ENCODE measurements at regions not wholly inside any gene's neighbourhood (a gene's known extent, or its start where the extent isn't known, plus 50 kb on each side); places are given as distances from the start of the nearest gene placed in this dataset.
A peak's percentile ranks its signal among the peaks of the same experiment; 100 is the strongest.

DNA sequence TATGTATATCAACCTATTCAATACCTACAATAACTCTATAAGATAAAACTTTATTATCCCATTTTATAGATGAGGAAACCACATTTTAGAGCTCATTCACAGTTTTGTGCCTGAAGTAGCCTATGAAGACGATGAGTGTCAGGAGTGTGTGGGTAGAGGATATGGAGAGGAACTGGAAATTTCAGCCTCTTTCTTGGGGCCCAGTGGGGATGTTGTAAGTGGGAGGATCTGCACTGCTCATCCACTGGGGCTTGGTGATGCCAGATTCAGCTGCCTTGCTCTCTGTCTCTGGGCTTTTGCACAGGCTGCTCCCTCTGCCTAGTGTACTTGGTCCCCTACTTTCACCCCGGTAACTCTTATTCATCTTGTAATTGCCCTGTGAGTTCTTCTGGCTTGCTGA is 194.7 kb downstream of the SREK1 start:
- intact Hi-C loops (cut with DNase I; ENCODE audit: low total_unique reads) = no loop called here
- peak in 1 of 2 donors; percentile 26 for DNase-seq (ENCODE audit: low spot score in 2 of 2)
- WGBS, 2 donors = 80 to 83% methylated on average over 2 of the region's 2 CpGs
- H3K4me3 ChIP-seq (ENCODE audit: low read depth, poor library complexity, severe bottlenecking) = no peak overlapping the region
- TF ChIP-seq, protein P1, sequence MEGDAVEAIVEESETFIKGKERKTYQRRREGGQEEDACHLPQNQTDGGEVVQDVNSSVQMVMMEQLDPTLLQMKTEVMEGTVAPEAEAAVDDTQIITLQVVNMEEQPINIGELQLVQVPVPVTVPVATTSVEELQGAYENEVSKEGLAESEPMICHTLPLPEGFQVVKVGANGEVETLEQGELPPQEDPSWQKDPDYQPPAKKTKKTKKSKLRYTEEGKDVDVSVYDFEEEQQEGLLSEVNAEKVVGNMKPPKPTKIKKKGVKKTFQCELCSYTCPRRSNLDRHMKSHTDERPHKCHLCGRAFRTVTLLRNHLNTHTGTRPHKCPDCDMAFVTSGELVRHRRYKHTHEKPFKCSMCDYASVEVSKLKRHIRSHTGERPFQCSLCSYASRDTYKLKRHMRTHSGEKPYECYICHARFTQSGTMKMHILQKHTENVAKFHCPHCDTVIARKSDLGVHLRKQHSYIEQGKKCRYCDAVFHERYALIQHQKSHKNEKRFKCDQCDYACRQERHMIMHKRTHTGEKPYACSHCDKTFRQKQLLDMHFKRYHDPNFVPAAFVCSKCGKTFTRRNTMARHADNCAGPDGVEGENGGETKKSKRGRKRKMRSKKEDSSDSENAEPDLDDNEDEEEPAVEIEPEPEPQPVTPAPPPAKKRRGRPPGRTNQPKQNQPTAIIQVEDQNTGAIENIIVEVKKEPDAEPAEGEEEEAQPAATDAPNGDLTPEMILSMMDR (IDR thresholded peaks at IDR 0.05) = no peak
- TF ChIP-seq POLR2A (IDR thresholded peaks at IDR 0.05) = no peak

DNA sequence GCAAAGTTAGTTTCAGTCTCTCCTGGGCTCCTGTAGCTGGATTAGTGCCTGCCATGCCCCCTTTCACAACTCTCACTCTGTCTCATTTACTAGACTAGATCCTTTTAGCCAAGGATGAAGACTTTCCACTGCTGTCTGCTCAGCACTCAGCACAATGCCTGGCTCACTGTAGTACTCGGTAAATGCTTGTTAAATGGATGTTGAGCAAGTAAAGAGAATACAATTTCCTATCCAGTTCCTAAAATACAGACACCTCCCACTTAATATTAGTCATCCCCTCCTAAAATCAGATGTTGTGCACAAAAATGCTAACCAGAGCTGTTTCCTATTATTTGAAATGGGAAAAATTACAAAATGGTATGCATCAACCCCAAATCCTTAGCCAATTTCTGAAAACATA is 195.8 kb downstream of the SREK1 start:
- intact Hi-C loops (cut with DNase I; ENCODE audit: low total_unique reads) = no loop called here
- no peak for TF ChIP-seq POLR2A (IDR thresholded peaks at IDR 0.05)
- TF ChIP-seq, protein P1 (IDR thresholded peaks at IDR 0.05) = no peak
- peak in 1 of 2 donors; percentile 25 for DNase-seq (ENCODE audit: low spot score in 2 of 2)
- 48 to 50% methylated on average over 1 of the region's 1 CpG for WGBS, 2 donors
- H3K4me3 ChIP-seq (ENCODE audit: low read depth, poor library complexity, severe bottlenecking) = no peak overlapping the region

DNA sequence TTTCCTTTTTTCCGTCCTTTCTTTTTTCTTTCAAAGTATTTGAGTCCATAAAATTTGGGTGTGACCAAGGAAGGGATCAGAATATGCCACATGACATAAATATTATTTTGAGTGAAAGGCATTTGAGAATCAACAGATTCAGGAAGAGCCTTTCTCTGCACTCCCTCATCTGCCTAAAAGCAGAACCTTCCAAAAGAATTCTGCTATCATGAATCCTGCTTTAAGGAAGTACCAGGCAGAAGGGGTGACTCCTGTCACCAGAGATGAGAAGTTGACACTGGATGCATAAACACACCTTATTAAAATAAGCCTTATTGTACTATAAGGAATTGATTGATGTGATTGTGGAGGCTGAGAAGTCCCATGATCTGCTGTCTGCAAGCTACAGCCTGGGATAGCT is 196.7 kb downstream of the SREK1 start:
- intact Hi-C loops (cut with DNase I; ENCODE audit: low total_unique reads) = no loop called here
- 76 to 83% methylated on average over 1 of the region's 1 CpG for WGBS, 2 donors
- no peak for DNase-seq (ENCODE audit: low spot score in 2 of 2)
- no peak overlapping the region for H3K4me3 ChIP-seq (ENCODE audit: low read depth, poor library complexity, severe bottlenecking)
- no peak for TF ChIP-seq POLR2A (IDR thresholded peaks at IDR 0.05)
- TF ChIP-seq, protein P1 (IDR thresholded peaks at IDR 0.05) = no peak

DNA sequence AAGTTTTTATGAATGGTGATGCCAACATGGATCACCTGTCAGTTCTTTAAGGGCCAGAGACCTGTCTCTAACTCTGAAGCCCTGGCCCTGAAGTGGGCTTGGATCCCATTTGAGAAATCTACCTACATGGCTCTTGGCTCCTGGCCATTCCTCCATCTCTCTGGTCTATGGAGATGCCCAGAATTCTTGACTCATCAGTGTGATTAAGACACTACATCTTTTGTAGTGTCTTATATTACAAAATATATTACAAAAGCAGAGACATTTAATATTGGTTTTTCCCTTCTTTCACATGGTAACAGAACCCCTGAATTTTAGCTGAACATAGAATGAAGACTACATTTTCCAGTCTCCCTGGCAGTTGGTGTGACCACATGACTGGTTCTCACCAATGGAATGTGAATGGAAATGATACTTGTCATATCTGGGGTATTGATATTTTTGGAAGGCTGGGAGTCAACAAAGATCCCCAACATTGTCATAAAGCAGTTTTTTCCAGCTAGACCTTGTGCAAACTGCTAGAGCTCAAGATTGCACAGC is 198.3 kb downstream of the SREK1 start:
- no peak overlapping the region for H3K4me3 ChIP-seq (ENCODE audit: low read depth, poor library complexity, severe bottlenecking)
- DNase-seq (ENCODE audit: low spot score in 2 of 2) = peak in 1 of 2 donors; percentile 25
- TF ChIP-seq, protein P1 (IDR thresholded peaks at IDR 0.05) = no peak
- no peak for TF ChIP-seq POLR2A (IDR thresholded peaks at IDR 0.05)
- intact Hi-C loops (cut with DNase I; ENCODE audit: low total_unique reads) = no loop called here

DNA sequence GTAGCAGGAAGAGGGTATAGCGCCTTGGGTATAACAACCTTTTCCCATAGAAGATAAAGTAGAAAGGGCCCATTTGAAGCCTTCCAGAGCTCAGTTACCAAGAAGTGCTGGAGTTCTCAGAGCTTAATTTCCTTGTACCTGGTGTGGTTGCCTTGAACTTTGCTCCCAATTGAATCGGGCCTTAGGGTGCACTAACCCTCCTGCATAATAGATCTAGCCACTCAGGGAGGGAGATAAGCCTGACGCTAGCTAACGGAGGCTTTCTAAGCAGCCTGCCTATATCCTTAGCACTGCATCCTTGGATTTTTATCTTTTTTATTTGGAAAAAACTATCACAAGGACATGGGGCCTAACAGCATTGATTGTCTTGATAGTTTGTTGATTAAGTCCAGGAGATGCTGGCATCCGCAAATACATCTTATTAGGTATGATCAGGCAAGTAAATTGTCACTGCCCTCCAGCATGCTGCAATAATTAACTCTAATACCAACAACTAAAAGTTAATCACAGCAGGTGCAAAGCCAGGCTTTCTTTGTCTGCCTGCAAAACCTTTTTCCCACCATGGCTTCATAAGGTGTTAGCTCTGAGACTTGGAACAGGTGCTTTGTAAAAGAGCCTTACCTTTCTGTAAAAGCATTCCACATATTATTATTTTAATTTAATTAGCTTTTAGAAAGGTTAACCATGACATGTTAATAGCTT is 199.4 kb downstream of the SREK1 start:
- no peak for TF ChIP-seq POLR2A (IDR thresholded peaks at IDR 0.05)
- TF ChIP-seq, protein P1 (IDR thresholded peaks at IDR 0.05) = no peak
- 94 to 96% methylated on average over 5 of the region's 5 CpGs for WGBS, 2 donors
- no peak for DNase-seq (ENCODE audit: low spot score in 2 of 2)
- intact Hi-C loops (cut with DNase I; ENCODE audit: low total_unique reads) = no loop called here
- H3K4me3 ChIP-seq (ENCODE audit: low read depth, poor library complexity, severe bottlenecking) = no peak overlapping the region

DNA sequence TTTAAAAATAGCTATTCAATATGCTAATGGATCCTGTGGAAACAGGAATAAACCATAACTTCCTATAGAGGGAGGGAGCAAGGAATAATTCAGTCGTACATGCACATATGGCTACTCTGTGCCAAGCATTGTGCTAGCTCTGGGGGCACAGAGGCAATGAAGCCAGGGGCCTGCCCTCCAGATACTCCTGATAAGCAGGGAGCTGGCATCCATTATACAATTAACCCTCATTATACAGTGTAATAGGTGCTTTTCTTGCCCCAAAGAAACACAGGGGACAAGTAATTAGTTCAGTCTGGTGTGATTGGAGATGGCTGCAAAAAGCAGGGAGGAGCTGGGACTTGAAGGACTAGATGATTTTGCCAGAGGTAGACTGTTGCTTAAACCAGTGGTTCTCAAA is 200.4 kb downstream of the SREK1 start:
- TF ChIP-seq, protein P1 (IDR thresholded peaks at IDR 0.05) = no peak
- TF ChIP-seq POLR2A (IDR thresholded peaks at IDR 0.05) = no peak
- no peak overlapping the region for H3K4me3 ChIP-seq (ENCODE audit: low read depth, poor library complexity, severe bottlenecking)
- intact Hi-C loops (cut with DNase I; ENCODE audit: low total_unique reads) = no loop called here
- DNase-seq (ENCODE audit: low spot score in 2 of 2) = peak in 1 of 2 donors; percentile 14
- 71 to 78% methylated on average over 1 of the region's 1 CpG for WGBS, 2 donors
